Sigmoid colon (tissue), 6 donors: ENCODE measurements at regions not wholly inside any gene's neighbourhood (a gene's known extent, or its start where the extent isn't known, plus 50 kb on each side); places are given as distances from the start of the nearest gene placed in this dataset.

Source experiments
- DNase-seq: peaks from one replicate; pipeline ENCODE4 v3.0.0-alpha.2; 2019
- H3K27ac ChIP-seq, 4 donors: fragments of 200-600 bp; sonication (generic); one replicate each; pipeline ENCODE4 v1.5.1; 2016 to 2019; ENCODE audit warnings: mild to moderate bottlenecking in 1 of 4
- H3K27me3 ChIP-seq, 3 donors: fragments of 200-600 bp; sonication (generic); one replicate each; pipeline ENCODE4 v1.5.1; 2019; ENCODE audit warnings: mild to moderate bottlenecking in 1 of 3
- H3K36me3 ChIP-seq, 4 donors: fragments of 200-600 bp; sonication (generic); one replicate each; pipeline ENCODE4 v1.5.1; 2016 to 2019
- H3K4me1 ChIP-seq, 4 donors: fragments of 200-600 bp; sonication (generic); one replicate each; pipeline ENCODE4 v1.5.1; 2017 to 2019
- H3K4me3 ChIP-seq, 4 donors: fragments of 200-600 bp; sonication (generic); one replicate each; pipeline ENCODE4 v1.5.1; 2017 to 2019; ENCODE audit warnings: mild to moderate bottlenecking in 2 of 4, moderate library complexity in 1 of 4
- H3K9me3 ChIP-seq, 4 donors: fragments of 200-600 bp in 3 of 4; sonication (generic) in 3 of 4; one replicate each; pipeline versions ENCODE4 v1.5.1 to v1.6.1; 2013 to 2019
- CTCF ChIP-seq, 4 experiments: fragments of 450-650 bp in 3 of 4; fragments of 200-600 bp in 1 of 4; IDR thresholded peaks; one replicate each; pipeline ENCODE4 v1.5.1; 2016 to 2019; ENCODE audit warnings: antibody characterized with exemption in 4 of 4, mild to moderate bottlenecking in 3 of 4, moderate library complexity in 2 of 4
- EP300 ChIP-seq, 4 donors: sonication (generic); formaldehyde crosslinking; IDR thresholded peaks; one replicate each; pipeline ENCODE4 v1.6.1; 2017; ENCODE audit warnings: antibody characterized with exemption in 4 of 4
- POLR2A ChIP-seq, 2 donors: fragments of 450-650 bp; IDR thresholded peaks; one replicate each; pipeline ENCODE4 v1.6.1; 2016; ENCODE audit warnings: antibody characterized with exemption in 2 of 2, mild to moderate bottlenecking in 2 of 2, moderate library complexity in 2 of 2
- POLR2AphosphoS5 ChIP-seq, 4 donors: sonication (generic); formaldehyde crosslinking; IDR thresholded peaks; one replicate each; pipeline ENCODE4 v1.6.1; 2017; ENCODE audit warnings: antibody characterized with exemption in 4 of 4
- WGBS, 2 donors: extraction: QIAGEN DNeasy Blood & Tissue Kit; methylation state at CpG; one replicate each; pipeline ENCODE4 v1.1.7; 2013; 5-methylcytosine and 5-hydroxymethylcytosine counted together
- intact Hi-C: fragments of 100-400 bp; cut with DNase I; formaldehyde crosslinking; loops from one replicate; pipeline ENCODE4 v1.15.1; 2023
- donor health status: healthy with polysubstance abuse.
- donor health status: healthy.

GRCh38 chr4:24108567-24108966, 218.7 kb upstream of the PPARGC1A start:
- intact Hi-C loops = no loop called here
- H3K27me3 ChIP-seq = no peaks in the 10 kb centered on the region
- H3K9me3 ChIP-seq = no peaks in the 10 kb centered on the region
- no peaks in the 10 kb centered on the region for H3K36me3 ChIP-seq
- no peak for TF ChIP-seq POLR2A (IDR thresholded peaks at IDR 0.05)
- TF ChIP-seq EP300 (IDR thresholded peaks at IDR 0.05) = no peak
- TF ChIP-seq CTCF (IDR thresholded peaks at IDR 0.05) = no peak
- no peak for TF ChIP-seq POLR2AphosphoS5 (IDR thresholded peaks at IDR 0.05)
- H3K27ac ChIP-seq = no peak overlapping the region
- 91 to 94% methylated on average over 2 of the region's 2 CpGs for WGBS, 2 donors
- H3K4me3 ChIP-seq = no peak overlapping the region
- no peak for DNase-seq
- peaks cover 0 to 16% (median 10%) of the 10 kb centered on the region in 4 donors for H3K4me1 ChIP-seq

- 77 to 85% methylated on average over 10 of the region's 10 CpGs for WGBS, 2 donors
- Histone ChIP-seq H3K27ac (peak overlapping the region in 2 of 4 donors; percentile 32 to 41), H3K4me1 (peaks cover 0 to 27% (median 13%) of the 10 kb centered on the region in 4 donors), H3K9me3 (no peaks in the 10 kb centered on the region), H3K36me3 (no peaks in the 10 kb centered on the region), H3K4me3 (no peak overlapping the region), H3K27me3 (no peaks in the 10 kb centered on the region)
- DNase-seq = no peak
- intact Hi-C loops = no loop called here
- TF ChIP-seq POLR2AphosphoS5 (IDR thresholded peaks at IDR 0.05) (no peak), EP300 (IDR thresholded peaks at IDR 0.05) (no peak), CTCF (IDR thresholded peaks at IDR 0.05) (no peak), POLR2A (IDR thresholded peaks at IDR 0.05) (no peak)
Measured at GRCh38 chr4:24105327-24106038, 215.6 kb upstream of the PPARGC1A start.

GRCh38 chr4:24104158-24104565, 214.3 kb upstream of the PPARGC1A start:
- H3K4me1 ChIP-seq = peaks cover 0 to 27% (median 13%) of the 10 kb centered on the region in 4 donors
- H3K36me3 ChIP-seq = no peaks in the 10 kb centered on the region
- no peak overlapping the region for H3K4me3 ChIP-seq
- WGBS, 2 donors = 40 to 67% methylated on average over 6 of the region's 6 CpGs
- no peak for DNase-seq
- no peaks in the 10 kb centered on the region for H3K9me3 ChIP-seq
- TF ChIP-seq POLR2AphosphoS5 (IDR thresholded peaks at IDR 0.05) (no peak), EP300 (IDR thresholded peaks at IDR 0.05) (no peak), POLR2A (IDR thresholded peaks at IDR 0.05) (no peak), CTCF (IDR thresholded peaks at IDR 0.05) (no peak)
- intact Hi-C loops = no loop called here
- no peaks in the 10 kb centered on the region for H3K27me3 ChIP-seq
- peak overlapping the region in 2 of 4 donors; percentile 24 to 67 for H3K27ac ChIP-seq

- Histone ChIP-seq H3K27me3 (no peaks in the 10 kb centered on the region), H3K4me3 (no peak overlapping the region), H3K27ac (peak overlapping the region in 2 of 4 donors; percentile 24 to 67), H3K4me1 (peaks cover 0 to 27% (median 13%) of the 10 kb centered on the region in 4 donors), H3K9me3 (no peaks in the 10 kb centered on the region), H3K36me3 (no peaks in the 10 kb centered on the region)
- WGBS, 2 donors = 33 to 63% methylated on average over 15 of the region's 15 CpGs
- DNase-seq = no peak
- TF ChIP-seq POLR2A (IDR thresholded peaks at IDR 0.05) (no peak), EP300 (IDR thresholded peaks at IDR 0.05) (no peak), CTCF (IDR thresholded peaks at IDR 0.05) (no peak), POLR2AphosphoS5 (IDR thresholded peaks at IDR 0.05) (no peak)
- intact Hi-C loops = no loop called here
Measured at GRCh38 chr4:24103434-24104157, 213.7 kb upstream of the PPARGC1A start.
